H9 (cell line): ENCODE measurements at regions not wholly inside any gene's neighbourhood (a gene's known extent, or its start where the extent isn't known, plus 50 kb on each side); places are given as distances from the start of the nearest gene placed in this dataset.
A peak's percentile ranks its signal among the peaks of the same experiment; 100 is the strongest.

Experiments used
- DNase-seq: peaks from one replicate; pipeline ENCODE4 v3.0.0-alpha.2; 2017
- H2AFZ ChIP-seq: one replicate; pipeline ENCODE4 v1.6.1; 2013; ENCODE audit warnings: mild to moderate bottlenecking, low read length, control low read depth, moderate library complexity
- H2AK5ac ChIP-seq: 2 replicates; pipeline ENCODE4 v1.6.1; 2013; ENCODE audit warnings: low read length, control low read depth, mixed read lengths; ENCODE audit not compliant: insufficient read length
- H2BK120ac ChIP-seq: one replicate; pipeline ENCODE4 v1.6.1; 2013; ENCODE audit warnings: low read depth, mild to moderate bottlenecking, low read length, control low read depth, inconsistent platforms; ENCODE audit not compliant: poor library complexity, severe bottlenecking
- H2BK12ac ChIP-seq: 2 replicates; pipeline ENCODE4 v1.6.1; 2013; ENCODE audit warnings: low read length, control low read depth, mixed read lengths, low read depth; ENCODE audit not compliant: insufficient read length
- H2BK15ac ChIP-seq: 2 replicates; pipeline ENCODE4 v1.6.1; 2013; ENCODE audit warnings: low read depth, low read length, control low read depth
- H2BK20ac ChIP-seq: one replicate; pipeline ENCODE4 v1.6.1; 2013; ENCODE audit warnings: low read depth, mild to moderate bottlenecking, low read length, control low read depth, inconsistent platforms; ENCODE audit not compliant: poor library complexity, severe bottlenecking
- H2BK5ac ChIP-seq: 2 replicates; pipeline ENCODE4 v1.6.1; 2013; ENCODE audit warnings: low read length, control low read depth, mixed read lengths; ENCODE audit not compliant: insufficient read length
- H3K14ac ChIP-seq: 2 replicates; pipeline ENCODE4 v1.6.1; 2013; ENCODE audit warnings: low read length, control low read depth; ENCODE audit not compliant: insufficient read depth
- H3K18ac ChIP-seq: 2 replicates; pipeline ENCODE4 v1.6.1; 2013; ENCODE audit warnings: low read depth, mild to moderate bottlenecking, mixed read lengths, low read length, control low read depth; ENCODE audit not compliant: insufficient read length
- H3K23ac ChIP-seq: 2 replicates; pipeline ENCODE4 v1.6.1; 2013; ENCODE audit warnings: low read length, control low read depth, mixed read lengths, low read depth; ENCODE audit not compliant: insufficient read length
- H3K23me2 ChIP-seq: 2 replicates; pipeline ENCODE4 v1.6.1; 2013; ENCODE audit warnings: low read depth, mild to moderate bottlenecking, mixed read lengths, low read length, control low read depth; ENCODE audit not compliant: insufficient read length, poor library complexity, severe bottlenecking
- H3K27ac ChIP-seq: 2 replicates; pipeline ENCODE4 v1.5.1; 2013; ENCODE audit warnings: low read length, control low read depth, mixed read lengths, low read depth; ENCODE audit not compliant: insufficient read length
- H3K27me3 ChIP-seq: 2 replicates; pipeline ENCODE4 v1.6.1; 2013; ENCODE audit warnings: low read length, control low read depth, inconsistent platforms; ENCODE audit not compliant: insufficient read depth
- H3K4ac ChIP-seq: 2 replicates; pipeline ENCODE4 v1.6.1; 2013; ENCODE audit warnings: low read depth, mild to moderate bottlenecking, control low read depth, inconsistent platforms, low read length, moderate library complexity
- H3K4me1 ChIP-seq: 2 replicates; pipeline ENCODE4 v1.6.1; 2013; ENCODE audit warnings: low read length, control low read depth, inconsistent platforms; ENCODE audit not compliant: insufficient read depth
- H3K4me2 ChIP-seq: 2 replicates; pipeline ENCODE4 v1.6.1; 2013; ENCODE audit warnings: low read length, control low read depth, mixed read lengths; ENCODE audit not compliant: insufficient read length, insufficient read depth
- H3K56ac ChIP-seq: 2 replicates; pipeline ENCODE4 v1.6.1; 2013; ENCODE audit warnings: low read depth, mild to moderate bottlenecking, mixed read lengths, low read length, control low read depth; ENCODE audit not compliant: insufficient read length
- H3K79me1 ChIP-seq: 2 replicates; pipeline ENCODE4 v1.6.1; 2013; ENCODE audit warnings: low read depth, mild to moderate bottlenecking, moderate library complexity, low read length, control low read depth, inconsistent platforms; ENCODE audit not compliant: insufficient read depth, poor library complexity, severe bottlenecking
- H3K79me2 ChIP-seq: 2 replicates; pipeline ENCODE4 v1.6.1; 2013; ENCODE audit warnings: low read length, control low read depth, inconsistent platforms; ENCODE audit not compliant: insufficient read depth
- H3K9ac ChIP-seq: 2 replicates; pipeline ENCODE4 v1.6.1; 2013; ENCODE audit warnings: low read length, control low read depth, mixed read lengths; ENCODE audit not compliant: insufficient read length; ENCODE audit errors: extremely low read depth
- H3K9me3 ChIP-seq: one replicate; pipeline ENCODE4 v1.6.1; 2013; ENCODE audit warnings: low read depth, low read length, inconsistent platforms; ENCODE audit not compliant: control insufficient read depth
- H3T11ph ChIP-seq: one replicate; pipeline ENCODE4 v1.6.1; 2013; ENCODE audit warnings: mild to moderate bottlenecking, low read length, control low read depth, inconsistent platforms
- H4K20me1 ChIP-seq: one replicate; pipeline ENCODE4 v1.6.1; 2013; ENCODE audit not compliant: control insufficient read depth, insufficient read length, insufficient read depth
- H4K5ac ChIP-seq: 2 replicates; pipeline ENCODE4 v1.6.1; 2013; ENCODE audit warnings: low read depth, mild to moderate bottlenecking, mixed read lengths, low read length, control low read depth; ENCODE audit not compliant: insufficient read length
- H4K8ac ChIP-seq: replicated peaks from 2 replicates; pipeline ENCODE4 v1.6.1; 2013; ENCODE audit warnings: low read length, control low read depth, mixed read lengths, low read depth; ENCODE audit not compliant: insufficient read length
- H4K91ac ChIP-seq: 2 replicates; pipeline ENCODE4 v1.6.1; 2013; ENCODE audit warnings: low read depth, mild to moderate bottlenecking, moderate library complexity, mixed read lengths, low read length, control low read depth; ENCODE audit not compliant: insufficient read length
- H3K27ac Mint-ChIP-seq, 3 experiments: 2 replicates in 2 of 3; 3 replicates in 1 of 3; pipeline ENCODE4 v1.8.0; 2020 to 2021; ENCODE audit warnings: mixed read lengths in 3 of 3, mild to moderate bottlenecking in 1 of 3, moderate library complexity in 1 of 3
- H3K27me3 Mint-ChIP-seq: 2 replicates; pipeline ENCODE4 v1.8.0; 2021; ENCODE audit warnings: low read depth, mild to moderate bottlenecking, moderate library complexity, mixed read lengths
- H3K36me3 Mint-ChIP-seq, 3 experiments: 2 replicates in 2 of 3; 3 replicates in 1 of 3; pipeline ENCODE4 v1.8.0; 2020 to 2021; ENCODE audit warnings: low read depth in 3 of 3, mixed read lengths in 3 of 3; ENCODE audit not compliant: insufficient read depth in 1 of 3
- H3K4me1 Mint-ChIP-seq, 2 experiments: 2 replicates each; pipeline ENCODE4 v1.8.0; 2020; ENCODE audit warnings: mixed read lengths in 2 of 2
- H3K4me3 Mint-ChIP-seq, 2 experiments: 2 replicates in 1 of 2; 3 replicates in 1 of 2; pipeline ENCODE4 v1.8.0; 2020 to 2021; ENCODE audit warnings: mild to moderate bottlenecking in 2 of 2, mixed read lengths in 2 of 2, moderate library complexity in 1 of 2
- H3K9me3 Mint-ChIP-seq, 2 experiments: 2 replicates in 1 of 2; 3 replicates in 1 of 2; pipeline ENCODE4 v1.8.0; 2020; ENCODE audit warnings: mild to moderate bottlenecking in 2 of 2, mixed read lengths in 2 of 2, moderate library complexity in 1 of 2
- TF ChIP-seq, protein P1 (sequence below): fragments of 200-600 bp; sonication (generic); conservative IDR thresholded peaks from 3 replicates; pipeline ENCODE4 v1.8.0; 2021; ENCODE audit warnings: antibody characterized with exemption, mild to moderate bottlenecking

DNA sequence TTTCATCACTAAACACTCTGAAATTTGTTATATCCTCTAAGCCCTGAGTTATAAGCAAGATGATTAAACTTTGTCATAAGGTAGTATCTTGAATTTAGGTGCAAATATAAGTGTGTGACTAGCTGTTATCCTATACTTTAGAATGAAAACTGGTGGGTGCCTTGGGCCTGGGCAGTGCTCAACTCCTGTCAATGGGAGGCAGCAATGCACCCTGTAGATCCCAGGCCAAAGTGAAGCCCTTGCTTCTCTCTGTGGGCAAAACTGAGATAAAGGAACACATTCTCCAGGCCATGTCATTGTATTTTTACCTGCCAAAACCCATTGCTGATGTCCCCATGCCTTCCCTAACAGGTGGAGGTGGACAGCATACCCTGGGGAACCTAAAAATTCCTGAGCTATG lies 525.2 kb downstream of the TNS1 start:
- H3K14ac ChIP-seq = no peak overlapping the region
- no peaks in the 10 kb centered on the region for H3K9me3 Mint-ChIP-seq
- peak; percentile 33 for DNase-seq
- H3K79me1 ChIP-seq = no peaks in the 10 kb centered on the region
- H3K56ac ChIP-seq = no peak overlapping the region
- no peak overlapping the region for H3K23ac ChIP-seq
- no peak overlapping the region for H3K9ac ChIP-seq
- no peak overlapping the region for H2AK5ac ChIP-seq
- no peak overlapping the region for H3K4me2 ChIP-seq
- H4K5ac ChIP-seq = no peak overlapping the region
- no peak overlapping the region for H3K27ac ChIP-seq
- TF ChIP-seq, protein P1, sequence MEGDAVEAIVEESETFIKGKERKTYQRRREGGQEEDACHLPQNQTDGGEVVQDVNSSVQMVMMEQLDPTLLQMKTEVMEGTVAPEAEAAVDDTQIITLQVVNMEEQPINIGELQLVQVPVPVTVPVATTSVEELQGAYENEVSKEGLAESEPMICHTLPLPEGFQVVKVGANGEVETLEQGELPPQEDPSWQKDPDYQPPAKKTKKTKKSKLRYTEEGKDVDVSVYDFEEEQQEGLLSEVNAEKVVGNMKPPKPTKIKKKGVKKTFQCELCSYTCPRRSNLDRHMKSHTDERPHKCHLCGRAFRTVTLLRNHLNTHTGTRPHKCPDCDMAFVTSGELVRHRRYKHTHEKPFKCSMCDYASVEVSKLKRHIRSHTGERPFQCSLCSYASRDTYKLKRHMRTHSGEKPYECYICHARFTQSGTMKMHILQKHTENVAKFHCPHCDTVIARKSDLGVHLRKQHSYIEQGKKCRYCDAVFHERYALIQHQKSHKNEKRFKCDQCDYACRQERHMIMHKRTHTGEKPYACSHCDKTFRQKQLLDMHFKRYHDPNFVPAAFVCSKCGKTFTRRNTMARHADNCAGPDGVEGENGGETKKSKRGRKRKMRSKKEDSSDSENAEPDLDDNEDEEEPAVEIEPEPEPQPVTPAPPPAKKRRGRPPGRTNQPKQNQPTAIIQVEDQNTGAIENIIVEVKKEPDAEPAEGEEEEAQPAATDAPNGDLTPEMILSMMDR = peak; percentile 45; the same call in 1 of the 3 replicates
- no peak overlapping the region for H2AFZ ChIP-seq
- no peak overlapping the region for H2BK12ac ChIP-seq
- no peak overlapping the region for H4K8ac ChIP-seq
- no peak overlapping the region for H3K4ac ChIP-seq
- H3K4me3 Mint-ChIP-seq = peak overlapping the region in 1 of 2 experiments; percentile 16; a peak in 1 of 5 replicates
- no peak overlapping the region for H2BK15ac ChIP-seq
- no peaks in the 10 kb centered on the region for H4K20me1 ChIP-seq
- no peaks in the 10 kb centered on the region for H3K27me3 ChIP-seq
- H3K9me3 ChIP-seq = no peaks in the 10 kb centered on the region
- peaks cover 3% of the 10 kb centered on the region; the same call in 1 of the 2 replicates for H3K27me3 Mint-ChIP-seq
- H3K23me2 ChIP-seq = no peaks in the 10 kb centered on the region
- peaks cover 21 to 22% of the 10 kb centered on the region in 2 experiments for H3K4me1 Mint-ChIP-seq
- no peak overlapping the region for H4K91ac ChIP-seq
- H2BK20ac ChIP-seq = no peak overlapping the region
- H3K4me1 ChIP-seq = peaks cover 8% of the 10 kb centered on the region; the same call in 1 of the 2 replicates
- no peaks in the 10 kb centered on the region for H3K79me2 ChIP-seq
- H3K36me3 Mint-ChIP-seq = no peaks in the 10 kb centered on the region
- peak overlapping the region in 1 of 3 experiments; percentile 40; a peak in 1 of 7 replicates for H3K27ac Mint-ChIP-seq
- no peak overlapping the region for H3T11ph ChIP-seq
- no peak overlapping the region for H2BK5ac ChIP-seq
- H3K18ac ChIP-seq = no peak overlapping the region
- H2BK120ac ChIP-seq = no peak overlapping the region
